ENCODE measurements at regions not wholly inside any gene's neighbourhood (a gene's known extent, or its start where the extent isn't known, plus 50 kb on each side); places are given as distances from the start of the nearest gene placed in this dataset.

DNA sequence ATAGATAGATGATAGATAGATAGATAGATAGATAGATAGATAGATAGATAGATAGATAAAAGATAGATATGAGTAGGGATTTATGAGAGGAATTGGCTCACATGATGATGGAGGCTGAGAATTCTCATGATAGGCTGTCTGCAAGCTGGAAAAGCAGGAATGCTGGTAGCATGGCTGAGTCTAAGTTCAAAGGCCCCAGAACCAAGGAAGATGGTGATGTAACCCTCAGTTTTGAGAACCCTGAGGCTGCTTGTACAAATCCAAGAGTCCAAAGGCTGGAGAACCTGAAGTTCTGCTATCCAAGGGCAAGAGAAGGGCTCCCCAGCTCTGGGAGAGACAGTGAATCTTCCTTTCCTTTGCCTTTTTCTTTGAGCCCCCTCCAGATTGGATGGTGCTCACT, 210.8 kb downstream of the RFPL4B start:
- FAIRE-seq, result no peak
- Histone ChIP-seq H3K79me2 (ENCODE audit: control insufficient read depth, insufficient read depth, low read length) (no peaks in the 10 kb centered on the region), H3K9me1 (replicated peaks; ENCODE audit: control insufficient read depth, extremely low read depth, insufficient read depth, low read length) (no peaks in the 10 kb centered on the region), H3K27me3 (ENCODE audit: control insufficient read depth in 2 of 2, insufficient read depth in 2 of 2, low read length in 2 of 2) (no peaks in the 10 kb centered on the region), H3K4me2 (ENCODE audit: insufficient read depth, low read length) (no peak overlapping the region), H4K20me1 (replicated peaks; ENCODE audit: control insufficient read depth, extremely low read depth, insufficient read depth, low read length) (no peaks in the 10 kb centered on the region), H3K36me3 (ENCODE audit: control insufficient read depth in 2 of 2, extremely low read depth in 1 of 2, insufficient read depth in 2 of 2, low read length in 2 of 2) (no peaks in the 10 kb centered on the region), H3K9me3 (replicated peaks; ENCODE audit: control insufficient read depth, insufficient read depth, low read length) (no peaks in the 10 kb centered on the region), H3K27ac (ENCODE audit: insufficient read depth, low read depth, low read length) (no peak overlapping the region), H3K9ac (replicated peaks; ENCODE audit: extremely low read depth, insufficient read depth, low read length) (no peak overlapping the region), H3K4me3 (replicated peaks in 1 of 3; ENCODE audit: insufficient read depth in 1 of 3, low read depth in 1 of 3, low read length in 3 of 3) (no peak overlapping the region), H3K4me1 (ENCODE audit: control insufficient read depth, extremely low read depth, insufficient read depth, low read length) (no peaks in the 10 kb centered on the region), H2AFZ (ENCODE audit: low read depth, low read length) (no peak overlapping the region)
- DNase-seq (ENCODE audit: low read depth, low spot score), result no peak
- BruUV-seq (replicated peaks), result no TSS peak
- TF ChIP-seq POLR2AphosphoS5 (IDR thresholded peaks at IDR 0.05; ENCODE audit: insufficient read depth, low read depth, low read length) (no peak), FOS (IDR thresholded peaks at IDR 0.05; ENCODE audit: borderline replicate concordance, insufficient read depth, low read length) (no peak)
- TF ChIP-seq, protein P1, sequence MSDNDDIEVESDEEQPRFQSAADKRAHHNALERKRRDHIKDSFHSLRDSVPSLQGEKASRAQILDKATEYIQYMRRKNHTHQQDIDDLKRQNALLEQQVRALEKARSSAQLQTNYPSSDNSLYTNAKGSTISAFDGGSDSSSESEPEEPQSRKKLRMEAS (IDR thresholded peaks at IDR 0.05; ENCODE audit: insufficient read depth, insufficient read length), result no peak
- ChIA-PET POLR2A (no interaction called here), CTCF (no interaction called here)
- intact Hi-C loops (cut with micrococcal nuclease) (no loop called here), dilution Hi-C loops (cut with MboI; ENCODE audit: extremely low pct_ligation_motif_present, low sequenced_read_pairs) (no loop called here)

DNA sequence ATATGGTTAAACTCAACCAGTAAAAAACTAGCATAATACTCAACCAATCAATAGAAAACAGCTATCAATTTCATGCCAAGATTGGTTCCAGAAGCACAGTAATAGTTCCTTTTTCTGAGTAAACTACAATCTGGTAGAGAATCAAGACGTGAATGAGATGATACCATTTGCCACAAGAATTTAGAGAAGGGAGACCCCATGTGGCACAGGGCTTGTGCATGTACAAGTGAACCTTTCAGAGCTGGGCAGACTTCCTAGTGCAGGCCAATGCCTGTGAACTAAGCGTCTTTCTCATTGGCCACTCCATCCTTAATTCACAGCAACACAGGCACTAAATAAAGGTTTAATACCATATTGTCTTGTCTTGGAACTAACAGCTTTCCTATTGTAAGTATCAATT, 213.5 kb downstream of the RFPL4B start:
- Histone ChIP-seq H3K79me2 (ENCODE audit: control insufficient read depth, insufficient read depth, low read length) (no peaks in the 10 kb centered on the region), H3K9me3 (replicated peaks; ENCODE audit: control insufficient read depth, insufficient read depth, low read length) (no peaks in the 10 kb centered on the region), H3K9ac (replicated peaks; ENCODE audit: extremely low read depth, insufficient read depth, low read length) (no peak overlapping the region), H3K9me1 (replicated peaks; ENCODE audit: control insufficient read depth, extremely low read depth, insufficient read depth, low read length) (no peaks in the 10 kb centered on the region), H3K4me2 (ENCODE audit: insufficient read depth, low read length) (no peak overlapping the region), H3K27me3 (ENCODE audit: control insufficient read depth in 2 of 2, insufficient read depth in 2 of 2, low read length in 2 of 2) (no peaks in the 10 kb centered on the region), H3K4me3 (replicated peaks in 1 of 3; ENCODE audit: insufficient read depth in 1 of 3, low read depth in 1 of 3, low read length in 3 of 3) (no peak overlapping the region), H4K20me1 (replicated peaks; ENCODE audit: control insufficient read depth, extremely low read depth, insufficient read depth, low read length) (no peaks in the 10 kb centered on the region), H3K4me1 (ENCODE audit: control insufficient read depth, extremely low read depth, insufficient read depth, low read length) (no peaks in the 10 kb centered on the region), H2AFZ (ENCODE audit: low read depth, low read length) (no peak overlapping the region), H3K36me3 (ENCODE audit: control insufficient read depth in 2 of 2, extremely low read depth in 1 of 2, insufficient read depth in 2 of 2, low read length in 2 of 2) (no peaks in the 10 kb centered on the region), H3K27ac (ENCODE audit: insufficient read depth, low read depth, low read length) (no peak overlapping the region)
- intact Hi-C loops (cut with micrococcal nuclease) (no loop called here), dilution Hi-C loops (cut with MboI; ENCODE audit: extremely low pct_ligation_motif_present, low sequenced_read_pairs) (no loop called here)
- ChIA-PET POLR2A (no interaction called here), CTCF (interaction anchor here (0.8 to 1.2 kb wide), 2 partner anchors 11 to 190 kb away, joined by 3 to 4 read pairs; no protein-coding TSS in a partner anchor)
- TF ChIP-seq POLR2A (IDR thresholded peaks at IDR 0.05; ENCODE audit: low read depth, low read length), result no peak
- TF ChIP-seq, protein P2, sequence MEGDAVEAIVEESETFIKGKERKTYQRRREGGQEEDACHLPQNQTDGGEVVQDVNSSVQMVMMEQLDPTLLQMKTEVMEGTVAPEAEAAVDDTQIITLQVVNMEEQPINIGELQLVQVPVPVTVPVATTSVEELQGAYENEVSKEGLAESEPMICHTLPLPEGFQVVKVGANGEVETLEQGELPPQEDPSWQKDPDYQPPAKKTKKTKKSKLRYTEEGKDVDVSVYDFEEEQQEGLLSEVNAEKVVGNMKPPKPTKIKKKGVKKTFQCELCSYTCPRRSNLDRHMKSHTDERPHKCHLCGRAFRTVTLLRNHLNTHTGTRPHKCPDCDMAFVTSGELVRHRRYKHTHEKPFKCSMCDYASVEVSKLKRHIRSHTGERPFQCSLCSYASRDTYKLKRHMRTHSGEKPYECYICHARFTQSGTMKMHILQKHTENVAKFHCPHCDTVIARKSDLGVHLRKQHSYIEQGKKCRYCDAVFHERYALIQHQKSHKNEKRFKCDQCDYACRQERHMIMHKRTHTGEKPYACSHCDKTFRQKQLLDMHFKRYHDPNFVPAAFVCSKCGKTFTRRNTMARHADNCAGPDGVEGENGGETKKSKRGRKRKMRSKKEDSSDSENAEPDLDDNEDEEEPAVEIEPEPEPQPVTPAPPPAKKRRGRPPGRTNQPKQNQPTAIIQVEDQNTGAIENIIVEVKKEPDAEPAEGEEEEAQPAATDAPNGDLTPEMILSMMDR (IDR thresholded peaks at IDR 0.05; ENCODE audit: extremely low read depth in 1 of 2, insufficient read depth in 1 of 2, low read depth in 1 of 2, low read length in 2 of 2), result no peak
- TF ChIP-seq, protein P1 (IDR thresholded peaks at IDR 0.05; ENCODE audit: insufficient read depth, insufficient read length), result no peak
- no peak for TF ChIP-seq FOS (IDR thresholded peaks at IDR 0.05; ENCODE audit: borderline replicate concordance, insufficient read depth, low read length)
- no peak for TF ChIP-seq EZH2 (IDR thresholded peaks at IDR 0.05; ENCODE audit: borderline replicate concordance, low read depth, low read length, severe bottlenecking)
- TF ChIP-seq JUN (IDR thresholded peaks at IDR 0.05; ENCODE audit: borderline replicate concordance, insufficient read depth, insufficient read length, low read depth), result no peak
- TF ChIP-seq MYC (IDR thresholded peaks at IDR 0.05; ENCODE audit: low read depth, low read length), result no peak
- no peak for TF ChIP-seq GATA2 (IDR thresholded peaks at IDR 0.05; ENCODE audit: insufficient read depth, insufficient read length, low read depth, low read length)
- no peak for TF ChIP-seq POLR2AphosphoS5 (IDR thresholded peaks at IDR 0.05; ENCODE audit: insufficient read depth, low read depth, low read length)
- no peak for FAIRE-seq
- DNase-seq (ENCODE audit: low read depth, low spot score), result no peak
- no TSS peak for BruUV-seq (replicated peaks)

All from endothelial cell of umbilical vein (primary cell).